HepG2 (cell line): ENCODE measurements at regions not wholly inside any gene's neighbourhood (a gene's known extent, or its start where the extent isn't known, plus 50 kb on each side); places are given as distances from the start of the nearest gene placed in this dataset.

ENCODE experiments used
- ATAC-seq: fragments of 200-7000 bp; cut with Tn5 transposase; 3 replicates; pipeline ENCODE4 v1.9.1; 2020; ENCODE audit warnings: mild to moderate bottlenecking, moderate library complexity
- BruUV-seq: library from RNA; stranded (reverse); fragments of 400-500 nt; replicated peaks from 2 replicates; lab custom pipeline; 2021; lab: Mats Ljungman, UMichigan
- CTCF ChIA-PET: fragments of 300-600 bp; formaldehyde crosslinking; extraction: SDS; loops from one replicate; lab custom pipeline; 2021; ENCODE audit warnings: low total read pairs, inconsistent platforms, low intra/inter-chr PET ratio; lab: Yijun Ruan, JAX
- POLR2A ChIA-PET: fragments of 350-600 bp; sonication (Branson Sonifier 250); formaldehyde crosslinking; loops from one replicate; lab custom pipeline; 2020; ENCODE audit warnings: antibody characterized with exemption, inconsistent platforms; lab: Yijun Ruan, JAX
- DNase-seq: peaks from one replicate; pipeline ENCODE4 v3.0.0-alpha.2; 2015; ENCODE audit warnings: low spot score
- FAIRE-seq: peaks from 3 replicates; lab custom pipeline; 2011; peaks lifted over from hg19 to GRCh38; lab: Jason Lieb, UNC
- H2AFZ ChIP-seq: one replicate; pipeline ENCODE4 v1.6.1; 2011; ENCODE audit warnings: low read length, inconsistent platforms
- H3K27ac ChIP-seq: fragments of 300-600 bp; 3 replicates; pipeline ENCODE4 v1.8.0; 2011; ENCODE audit warnings: mixed run types, mild to moderate bottlenecking, mixed read lengths, low read length, inconsistent platforms; ENCODE audit not compliant: insufficient read depth; ENCODE audit errors: extremely low read length
- H3K27me3 ChIP-seq, 2 experiments: fragments of 200-600 bp in 1 of 2; 2 replicates in 1 of 2; 3 replicates in 1 of 2; pipeline versions ENCODE4 v1.6.0 to v1.8.0; 2011; ENCODE audit warnings: low read length in 2 of 2, mild to moderate bottlenecking in 2 of 2, moderate library complexity in 2 of 2, inconsistent platforms in 1 of 2; ENCODE audit not compliant: insufficient read depth in 2 of 2, control insufficient read depth in 1 of 2
- H3K36me3 ChIP-seq, 2 experiments: fragments of 200-600 bp in 1 of 2; replicated peaks in 1 of 2; 2 replicates in 1 of 2; 3 replicates in 1 of 2; pipeline versions ENCODE4 v1.5.1 to v1.8.0; 2011; ENCODE audit warnings: low read length in 2 of 2, inconsistent platforms in 1 of 2; ENCODE audit not compliant: insufficient read depth in 2 of 2, control insufficient read depth in 1 of 2
- H3K4me1 ChIP-seq: 2 replicates; pipeline ENCODE4 v1.5.1; 2012; ENCODE audit warnings: low read length, inconsistent platforms; ENCODE audit not compliant: insufficient read depth
- H3K4me2 ChIP-seq: 2 replicates; pipeline ENCODE4 v1.6.0; 2011; ENCODE audit warnings: low read depth, low read length, inconsistent platforms
- H3K4me3 ChIP-seq, 3 experiments: fragments of 200-600 bp in 1 of 3; sonication (generic), shearing (Covaris generic) in 1 of 3; replicated peaks in 1 of 3; 2 replicates each; pipeline ENCODE4 v1.5.1; 2011 to 2016; ENCODE audit warnings: low read length in 3 of 3, inconsistent platforms in 2 of 3, low read depth in 2 of 3, mild to moderate bottlenecking in 2 of 3, control low read depth in 1 of 3, mixed read lengths in 1 of 3; ENCODE audit not compliant: insufficient read depth in 1 of 3
- H3K79me2 ChIP-seq: one replicate; pipeline ENCODE4 v1.6.1; 2011; ENCODE audit warnings: low read length, inconsistent platforms; ENCODE audit not compliant: insufficient read depth
- H3K9ac ChIP-seq: 2 replicates; pipeline ENCODE4 v1.6.0; 2011; ENCODE audit warnings: mild to moderate bottlenecking, low read depth, low read length, inconsistent platforms; ENCODE audit not compliant: insufficient read depth
- H3K9me3 ChIP-seq: 2 replicates; pipeline ENCODE4 v1.5.1; 2012; ENCODE audit warnings: mild to moderate bottlenecking, low read length
- H4K20me1 ChIP-seq: 2 replicates; pipeline ENCODE4 v1.6.0; 2011; ENCODE audit warnings: inconsistent platforms, mild to moderate bottlenecking, low read length, moderate library complexity; ENCODE audit not compliant: insufficient read depth
- ATAD3A ChIP-seq: sonication (generic); formaldehyde crosslinking; IDR thresholded peaks from 2 replicates; pipeline ENCODE4 v1.4.0; 2020; ENCODE audit warnings: missing genetic modification reagents
- ATF7 ChIP-seq, 2 experiments: fragments of 450-650 bp in 1 of 2; sonication (generic) in 1 of 2; formaldehyde crosslinking in 1 of 2; IDR thresholded peaks; 2 replicates each; pipeline versions ENCODE4 v1.4.0 to v1.6.1; 2016 to 2020; ENCODE audit warnings: antibody characterized with exemption in 1 of 2, mild to moderate bottlenecking in 1 of 2, missing genetic modification reagents in 1 of 2
- CREB1 ChIP-seq, 2 experiments: fragments of 450-650 bp in 1 of 2; IDR thresholded peaks; 2 replicates each; pipeline ENCODE4 v1.6.1; 2016 to 2017; ENCODE audit warnings: control low read depth in 1 of 2, mild to moderate bottlenecking in 1 of 2, missing compliant biosample characterization in 1 of 2, missing genetic modification characterization in 1 of 2
- MLLT10 ChIP-seq: sonication (generic); formaldehyde crosslinking; IDR thresholded peaks from 2 replicates; pipeline ENCODE4 v1.4.0; 2020; ENCODE audit warnings: missing genetic modification reagents
- PRMT3 ChIP-seq: sonication (generic); formaldehyde crosslinking; IDR thresholded peaks from 2 replicates; pipeline ENCODE4 v1.8.1; 2022; ENCODE audit warnings: low read depth, mild to moderate bottlenecking, moderate library complexity, missing genetic modification reagents, borderline replicate concordance
- TEAD3 ChIP-seq: optimal IDR thresholded peaks from 2 replicates; pipeline ENCODE3; 2016; ENCODE audit warnings: borderline replicate concordance
- ZNF780A ChIP-seq: sonication (generic); formaldehyde crosslinking; IDR thresholded peaks from 2 replicates; pipeline ENCODE4 v1.8.0; 2022; ENCODE audit warnings: mild to moderate bottlenecking, missing genetic modification reagents, moderate library complexity
- WGBS: methylation state at CpG from one replicate; pipeline ENCODE4 v1.1.6; 2017; ENCODE audit warnings: low lambda C conversion rate; 5-methylcytosine and 5-hydroxymethylcytosine counted together
- in situ Hi-C: cut with HindIII; loops from 2 replicates; pipeline ENCODE4 v1.10.0; 2017; ENCODE audit warnings: low pct_unique_long_range_greater_than_20kb; ENCODE audit not compliant: extremely low pct_ligation_motif_present
- intact Hi-C: fragments of 100-400 bp; cut with micrococcal nuclease; formaldehyde crosslinking; loops from one replicate; pipeline ENCODE4 v1.10.0; 2022; ENCODE audit not compliant: unreplicated experiment
- TF ChIP-seq, protein P1 (sequence below): sonication (generic); formaldehyde crosslinking; IDR thresholded peaks from 2 replicates; pipeline ENCODE4 v1.8.1; 2023; ENCODE audit warnings: mild to moderate bottlenecking, missing genetic modification reagents

- TF ChIP-seq, protein P1, sequence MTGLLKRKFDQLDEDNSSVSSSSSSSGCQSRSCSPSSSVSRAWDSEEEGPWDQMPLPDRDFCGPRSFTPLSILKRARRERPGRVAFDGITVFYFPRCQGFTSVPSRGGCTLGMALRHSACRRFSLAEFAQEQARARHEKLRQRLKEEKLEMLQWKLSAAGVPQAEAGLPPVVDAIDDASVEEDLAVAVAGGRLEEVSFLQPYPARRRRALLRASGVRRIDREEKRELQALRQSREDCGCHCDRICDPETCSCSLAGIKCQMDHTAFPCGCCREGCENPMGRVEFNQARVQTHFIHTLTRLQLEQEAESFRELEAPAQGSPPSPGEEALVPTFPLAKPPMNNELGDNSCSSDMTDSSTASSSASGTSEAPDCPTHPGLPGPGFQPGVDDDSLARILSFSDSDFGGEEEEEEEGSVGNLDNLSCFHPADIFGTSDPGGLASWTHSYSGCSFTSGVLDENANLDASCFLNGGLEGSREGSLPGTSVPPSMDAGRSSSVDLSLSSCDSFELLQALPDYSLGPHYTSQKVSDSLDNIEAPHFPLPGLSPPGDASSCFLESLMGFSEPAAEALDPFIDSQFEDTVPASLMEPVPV (CRISPR knock-in tag), result no peak
- no peak for TF ChIP-seq ATAD3A (CRISPR knock-in tag)
- no peak for TF ChIP-seq ZNF780A (CRISPR knock-in tag)
Observed at GRCh38 chr15:98324341-98324970, 323.9 kb upstream of the IGF1R start (continued).

- Histone ChIP-seq H3K4me1 (peaks cover 11% of the 10 kb centered on the region), H2AFZ (no peak overlapping the region), H4K20me1 (no peaks in the 10 kb centered on the region), H3K79me2 (no peaks in the 10 kb centered on the region), H3K4me2 (no peak overlapping the region), H3K27me3 (peaks cover 0 to 5% of the 10 kb centered on the region in 2 experiments; a peak in 3 of 5 replicates), H3K4me3 (no peak overlapping the region), H3K9ac (no peak overlapping the region), H3K36me3 (no peaks in the 10 kb centered on the region), H3K9me3 (no peaks in the 10 kb centered on the region), H3K27ac (no peak overlapping the region)
- no peak for ATAC-seq
- FAIRE-seq, result no peak
- no TSS peak for BruUV-seq
- in situ Hi-C loops (no loop called here), intact Hi-C loops (no loop called here)
- TF ChIP-seq MLLT10 (no peak), TEAD3 (CRISPR knock-in tag) (no peak), ATF7 (IDR thresholded peaks at IDR 0.05) (peak; percentile 96), ATF7 (CRISPR knock-in tag; IDR thresholded peaks at IDR 0.05) (no peak), CREB1 (IDR thresholded peaks at IDR 0.05) (peak; percentile 93), CREB1 (CRISPR knock-in tag; IDR thresholded peaks at IDR 0.05) (no peak), PRMT3 (CRISPR knock-in tag) (no peak)
- ChIA-PET CTCF (no interaction called here), POLR2A (no interaction called here)
- DNase-seq, result no peak
- WGBS, result 2% methylated on average over 5 of the region's 5 CpGs
Observed at GRCh38 chr15:98326804-98327203, 321.5 kb upstream of the IGF1R start.
